HUES48 (cell line): ENCODE measurements at regions not wholly inside any gene's neighbourhood (a gene's known extent, or its start where the extent isn't known, plus 50 kb on each side); places are given as distances from the start of the nearest gene placed in this dataset.

ENCODE experiments used
- H3K27ac ChIP-seq: one replicate; pipeline ENCODE4 v1.7.0; 2013; ENCODE audit warnings: low read depth, low read length, inconsistent platforms
- H3K27me3 ChIP-seq: 2 replicates; pipeline ENCODE4 v1.6.1; 2013; ENCODE audit warnings: mild to moderate bottlenecking, low read length; ENCODE audit not compliant: control insufficient read depth, insufficient read depth
- H3K36me3 ChIP-seq: 2 replicates; pipeline ENCODE4 v1.6.1; 2013; ENCODE audit warnings: low read length; ENCODE audit not compliant: control insufficient read depth, insufficient read depth
- H3K4me1 ChIP-seq: 2 replicates; pipeline ENCODE4 v1.6.1; 2013; ENCODE audit warnings: mild to moderate bottlenecking, low read length; ENCODE audit not compliant: control insufficient read depth, insufficient read depth
- H3K4me3 ChIP-seq: 2 replicates; pipeline ENCODE4 v1.5.1; 2013; ENCODE audit warnings: mild to moderate bottlenecking, low read depth, low read length
- H3K9ac ChIP-seq: 2 replicates; pipeline ENCODE4 v1.6.1; 2013; ENCODE audit warnings: mild to moderate bottlenecking, low read depth, low read length, moderate library complexity
- H3K9me3 ChIP-seq: 2 replicates; pipeline ENCODE4 v1.6.1; 2013; ENCODE audit warnings: low read length; ENCODE audit not compliant: control insufficient read depth, insufficient read depth

DNA sequence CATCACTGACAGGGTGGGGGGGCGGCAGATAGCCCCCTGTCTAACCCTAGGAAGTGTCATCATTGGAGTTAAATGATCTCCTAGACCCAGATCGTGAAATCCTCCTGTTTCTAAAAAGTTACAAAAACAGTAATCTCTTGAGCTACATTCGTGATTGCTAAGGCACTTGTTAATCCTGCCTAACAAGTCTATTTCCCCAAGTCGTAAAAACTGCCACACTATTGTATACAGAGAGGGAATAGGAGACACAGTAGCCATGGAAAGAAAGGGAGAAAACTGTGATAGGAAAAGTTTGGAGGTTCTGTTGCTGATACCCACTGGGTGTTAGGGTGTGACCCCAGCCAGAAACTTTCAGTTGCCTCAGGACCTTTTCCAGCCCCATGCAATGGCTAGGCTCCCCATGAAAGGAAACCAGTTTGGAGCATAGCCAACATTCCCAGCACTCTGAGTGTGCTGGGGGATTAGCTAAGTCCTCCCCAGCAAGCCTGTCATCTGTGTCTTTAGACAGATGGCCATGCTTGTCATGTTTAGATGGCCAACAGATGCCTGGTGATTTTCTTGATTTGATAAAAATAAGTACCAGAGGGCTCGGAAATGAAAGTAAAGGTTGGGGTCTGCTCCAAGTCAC is 63.3 kb upstream of the ANXA10 start:
- Histone ChIP-seq H3K4me1 (no peaks in the 10 kb centered on the region), H3K9ac (no peak overlapping the region), H3K27me3 (no peaks in the 10 kb centered on the region), H3K36me3 (no peaks in the 10 kb centered on the region), H3K9me3 (peaks cover 8% of the 10 kb centered on the region; the same call in 1 of the 2 replicates), H3K27ac (no peak overlapping the region), H3K4me3 (no peak overlapping the region)

DNA sequence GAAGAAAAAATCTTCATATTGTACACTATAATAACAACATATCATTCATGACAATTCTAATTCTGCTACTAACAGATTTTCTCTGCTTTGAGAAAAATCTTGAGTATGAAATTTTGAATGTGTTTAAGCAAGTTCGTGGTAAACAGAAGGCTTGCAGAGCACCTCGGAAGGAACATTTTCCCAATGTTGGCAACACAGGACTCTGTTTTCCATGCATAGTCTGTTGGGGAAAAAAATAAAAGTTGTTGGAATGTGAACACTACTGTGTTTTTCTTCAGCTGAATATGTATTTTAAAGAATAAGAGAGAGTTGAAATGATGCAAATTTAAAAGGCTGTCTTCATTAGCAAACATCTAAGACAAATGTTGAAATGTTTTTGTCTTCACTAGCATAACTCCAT is 54.7 kb upstream of the ANXA10 start:
- H3K27me3 ChIP-seq: no peaks in the 10 kb centered on the region
- H3K4me1 ChIP-seq: no peaks in the 10 kb centered on the region
- no peak overlapping the region for H3K4me3 ChIP-seq
- H3K27ac ChIP-seq: no peak overlapping the region
- no peaks in the 10 kb centered on the region for H3K9me3 ChIP-seq
- no peaks in the 10 kb centered on the region for H3K36me3 ChIP-seq
- H3K9ac ChIP-seq: no peak overlapping the region

DNA sequence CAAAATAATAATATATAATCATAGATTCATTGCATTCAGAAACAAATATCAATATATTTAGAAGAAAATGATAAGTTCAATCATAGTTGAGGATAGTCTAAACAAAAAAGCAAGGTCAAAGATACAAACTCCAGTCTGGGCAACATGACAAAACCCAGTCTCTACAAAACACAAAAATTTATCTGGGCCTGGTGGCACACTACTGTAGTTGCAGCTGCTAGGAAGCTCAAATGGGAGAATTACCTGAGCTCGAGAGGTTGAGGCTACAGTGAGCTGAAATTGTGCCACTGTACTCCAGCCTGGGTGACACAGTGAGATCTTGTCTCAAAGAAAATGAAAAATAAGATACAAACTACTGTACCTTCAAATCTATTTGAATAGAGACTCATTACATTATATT is 52.7 kb upstream of the ANXA10 start:
- Histone ChIP-seq H3K27me3 (no peaks in the 10 kb centered on the region), H3K4me3 (no peak overlapping the region), H3K9me3 (no peaks in the 10 kb centered on the region), H3K4me1 (no peaks in the 10 kb centered on the region), H3K27ac (no peak overlapping the region), H3K36me3 (no peaks in the 10 kb centered on the region), H3K9ac (no peak overlapping the region)
